IMR-90 (cell line): ENCODE measurements at regions not wholly inside any gene's neighbourhood (a gene's known extent, or its start where the extent isn't known, plus 50 kb on each side); places are given as distances from the start of the nearest gene placed in this dataset.

Source experiments
- POLR2A ChIP-seq: IDR thresholded peaks from 2 replicates; pipeline ENCODE4 v1.6.1; 2012; ENCODE audit warnings: mild to moderate bottlenecking, low read depth, low read length
- TF ChIP-seq, protein P1 (sequence below): conservative IDR thresholded peaks from 2 replicates; pipeline ENCODE4 v1.5.1; 2012; ENCODE audit warnings: mild to moderate bottlenecking, low read depth, low read length, improper control_type of control experiment
- TF ChIP-seq, protein P2 (sequence below): fragments of 150-350 bp; IDR thresholded peaks from 2 replicates; pipeline ENCODE4 v1.6.1; 2017; ENCODE audit warnings: mild to moderate bottlenecking, antibody characterized with exemption, low read length, low read depth

DNA sequence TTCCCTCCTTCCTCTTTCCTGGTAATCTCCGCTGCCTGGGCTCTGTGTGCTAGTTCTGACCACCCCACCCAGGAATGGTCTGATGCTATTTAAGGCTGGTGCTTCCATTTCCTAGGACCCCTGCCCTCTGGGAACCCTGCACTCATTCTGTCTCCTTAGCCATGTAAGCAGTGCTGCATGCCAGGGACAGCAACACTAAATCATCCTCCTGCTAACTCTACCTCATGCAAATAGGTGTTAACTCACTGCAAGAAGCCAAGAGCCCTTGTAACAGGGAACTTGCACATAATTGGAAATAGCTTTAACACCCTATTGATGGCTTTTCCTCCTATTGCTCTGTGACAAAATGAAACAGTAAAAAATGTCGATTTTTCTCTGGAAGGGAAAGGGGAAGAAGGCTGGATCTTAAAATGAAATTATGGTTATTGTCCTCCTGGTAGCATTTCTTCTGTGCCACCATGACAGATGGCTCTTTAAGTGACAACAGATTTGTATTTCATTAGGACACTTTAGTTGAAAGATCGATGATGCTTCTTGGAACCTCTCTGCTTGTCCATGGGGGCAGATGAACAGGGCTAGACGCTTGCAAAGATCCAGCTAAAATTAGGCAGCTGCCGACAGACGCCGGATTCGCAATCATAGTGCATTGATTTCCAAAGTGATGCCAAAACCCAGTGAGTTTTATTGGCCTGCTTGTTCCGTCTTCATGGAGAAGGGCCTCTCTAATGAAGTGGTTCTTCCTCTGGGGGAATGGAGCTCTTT is 551.7 kb downstream of the MATN1 start:
- TF ChIP-seq, protein P1, sequence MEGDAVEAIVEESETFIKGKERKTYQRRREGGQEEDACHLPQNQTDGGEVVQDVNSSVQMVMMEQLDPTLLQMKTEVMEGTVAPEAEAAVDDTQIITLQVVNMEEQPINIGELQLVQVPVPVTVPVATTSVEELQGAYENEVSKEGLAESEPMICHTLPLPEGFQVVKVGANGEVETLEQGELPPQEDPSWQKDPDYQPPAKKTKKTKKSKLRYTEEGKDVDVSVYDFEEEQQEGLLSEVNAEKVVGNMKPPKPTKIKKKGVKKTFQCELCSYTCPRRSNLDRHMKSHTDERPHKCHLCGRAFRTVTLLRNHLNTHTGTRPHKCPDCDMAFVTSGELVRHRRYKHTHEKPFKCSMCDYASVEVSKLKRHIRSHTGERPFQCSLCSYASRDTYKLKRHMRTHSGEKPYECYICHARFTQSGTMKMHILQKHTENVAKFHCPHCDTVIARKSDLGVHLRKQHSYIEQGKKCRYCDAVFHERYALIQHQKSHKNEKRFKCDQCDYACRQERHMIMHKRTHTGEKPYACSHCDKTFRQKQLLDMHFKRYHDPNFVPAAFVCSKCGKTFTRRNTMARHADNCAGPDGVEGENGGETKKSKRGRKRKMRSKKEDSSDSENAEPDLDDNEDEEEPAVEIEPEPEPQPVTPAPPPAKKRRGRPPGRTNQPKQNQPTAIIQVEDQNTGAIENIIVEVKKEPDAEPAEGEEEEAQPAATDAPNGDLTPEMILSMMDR, result no peak
- no peak for TF ChIP-seq POLR2A
- TF ChIP-seq, protein P2, sequence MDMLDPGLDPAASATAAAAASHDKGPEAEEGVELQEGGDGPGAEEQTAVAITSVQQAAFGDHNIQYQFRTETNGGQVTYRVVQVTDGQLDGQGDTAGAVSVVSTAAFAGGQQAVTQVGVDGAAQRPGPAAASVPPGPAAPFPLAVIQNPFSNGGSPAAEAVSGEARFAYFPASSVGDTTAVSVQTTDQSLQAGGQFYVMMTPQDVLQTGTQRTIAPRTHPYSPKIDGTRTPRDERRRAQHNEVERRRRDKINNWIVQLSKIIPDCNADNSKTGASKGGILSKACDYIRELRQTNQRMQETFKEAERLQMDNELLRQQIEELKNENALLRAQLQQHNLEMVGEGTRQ, result no peak
